Umbilical cord (tissue), 1 donor: ENCODE measurements at regions not wholly inside any gene's neighbourhood (a gene's known extent, or its start where the extent isn't known, plus 50 kb on each side); places are given as distances from the start of the nearest gene placed in this dataset.
"Not testable (repeated sequence)": the region's sequence is repeated elsewhere in the genome, so short reads cannot be mapped to it uniquely, and the experiment has no call there.

Source experiments
- DNase-seq: peaks from one replicate; pipeline ENCODE4 v3.0.0-alpha.2; 2015; ENCODE audit warnings: low spot score

GRCh38 chr1:200284236-200284635 lies 125.6 kb downstream of the ZNF281 start:
- not testable (repeated sequence) for DNase-seq

- no peak for DNase-seq
Measured at GRCh38 chr1:200282497-200283122, 127.2 kb downstream of the ZNF281 start.

GRCh38 chr1:200281201-200281835 lies 128.5 kb downstream of the ZNF281 start:
- no peak for DNase-seq

GRCh38 chr1:200279810-200280411 lies 129.9 kb downstream of the ZNF281 start:
- peak; percentile 15 for DNase-seq

- no peak for DNase-seq
Measured at GRCh38 chr1:200275816-200276453, 133.9 kb downstream of the ZNF281 start.

- no peak for DNase-seq
Measured at GRCh38 chr1:200275415-200275814, 134.4 kb downstream of the ZNF281 start.

- no peak for DNase-seq
Measured at GRCh38 chr1:200274116-200274515, 135.7 kb downstream of the ZNF281 start.

- DNase-seq: no peak
Measured at GRCh38 chr1:200272481-200273068, 137.3 kb downstream of the ZNF281 start.

GRCh38 chr1:200269256-200269655 lies 140.6 kb downstream of the ZNF281 start:
- no peak for DNase-seq

GRCh38 chr1:200267937-200268336 lies 141.9 kb downstream of the ZNF281 start:
- no peak for DNase-seq

GRCh38 chr1:200267458-200267857 lies 142.4 kb downstream of the ZNF281 start:
- no peak for DNase-seq

GRCh38 chr1:200266871-200267270 lies 143.0 kb downstream of the ZNF281 start:
- no peak for DNase-seq

- no peak for DNase-seq
Measured at GRCh38 chr1:200265881-200266280, 144.0 kb downstream of the ZNF281 start.

GRCh38 chr1:200265104-200265503 lies 144.7 kb downstream of the ZNF281 start:
- peak; percentile 12 for DNase-seq

GRCh38 chr1:200263203-200263602 lies 146.6 kb downstream of the ZNF281 start:
- no peak for DNase-seq

- no peak for DNase-seq
Measured at GRCh38 chr1:200262326-200262965, 147.4 kb downstream of the ZNF281 start.

- no peak for DNase-seq
Measured at GRCh38 chr1:200260597-200261335, 149.1 kb downstream of the ZNF281 start.

GRCh38 chr1:200258447-200259375 lies 151.1 kb downstream of the ZNF281 start:
- peak; percentile 19 for DNase-seq

- DNase-seq: no peak
Measured at GRCh38 chr1:200257235-200257634, 152.6 kb downstream of the ZNF281 start.

GRCh38 chr1:200254602-200255001 lies 155.2 kb downstream of the ZNF281 start:
- not testable (repeated sequence) for DNase-seq
